ENCODE measurements at regions not wholly inside any gene's neighbourhood (a gene's known extent, or its start where the extent isn't known, plus 50 kb on each side); places are given as distances from the start of the nearest gene placed in this dataset.

DNA sequence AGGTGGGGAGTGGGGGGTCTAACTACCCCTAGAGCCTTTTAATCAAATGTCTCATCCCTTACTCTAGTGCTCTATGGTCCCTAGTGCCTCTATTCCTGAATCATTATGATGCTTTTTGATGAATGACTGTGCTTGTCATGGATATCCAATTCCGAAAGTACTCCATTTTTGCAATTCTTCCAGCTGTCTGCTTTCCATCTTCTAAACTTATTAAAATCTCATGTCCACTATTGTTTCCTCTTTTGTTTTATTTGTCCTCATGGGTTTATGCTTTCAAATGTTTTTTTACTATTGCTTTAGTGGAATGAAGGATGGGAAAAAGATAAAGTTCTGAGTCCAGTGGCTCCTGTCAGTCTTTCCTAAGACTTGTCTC, 77.2 kb upstream of the KCNMB2 start:
- Mint-ChIP-seq H3K4me1 (ENCODE audit: low read depth) (no peaks in the 10 kb centered on the region), H3K9me3 (no peaks in the 10 kb centered on the region), H3K27ac (no peak overlapping the region), H3K27me3 (peaks cover 49% of the 10 kb centered on the region), H3K36me3 (ENCODE audit: low read depth) (no peaks in the 10 kb centered on the region), H3K4me3 (no peak overlapping the region)
- H3K4me1 ChIP-seq (ENCODE audit: insufficient read depth, low read length): no peaks in the 10 kb centered on the region
- H3K4me3 ChIP-seq (ENCODE audit: low read length): no peak overlapping the region
- DNase-seq: no peak
- no peaks in the 10 kb centered on the region for H3K9me3 ChIP-seq (ENCODE audit: control insufficient read depth in 1 of 2, insufficient read depth in 1 of 2, low read length in 2 of 2)
- H3K36me3 ChIP-seq (ENCODE audit: insufficient read depth, low read length): no peaks in the 10 kb centered on the region
- no peak for ATAC-seq (ENCODE audit: poor library complexity)
- intact Hi-C loops (cut with DNase I, micrococcal nuclease): no loop called here
- TF ChIP-seq, protein P1, sequence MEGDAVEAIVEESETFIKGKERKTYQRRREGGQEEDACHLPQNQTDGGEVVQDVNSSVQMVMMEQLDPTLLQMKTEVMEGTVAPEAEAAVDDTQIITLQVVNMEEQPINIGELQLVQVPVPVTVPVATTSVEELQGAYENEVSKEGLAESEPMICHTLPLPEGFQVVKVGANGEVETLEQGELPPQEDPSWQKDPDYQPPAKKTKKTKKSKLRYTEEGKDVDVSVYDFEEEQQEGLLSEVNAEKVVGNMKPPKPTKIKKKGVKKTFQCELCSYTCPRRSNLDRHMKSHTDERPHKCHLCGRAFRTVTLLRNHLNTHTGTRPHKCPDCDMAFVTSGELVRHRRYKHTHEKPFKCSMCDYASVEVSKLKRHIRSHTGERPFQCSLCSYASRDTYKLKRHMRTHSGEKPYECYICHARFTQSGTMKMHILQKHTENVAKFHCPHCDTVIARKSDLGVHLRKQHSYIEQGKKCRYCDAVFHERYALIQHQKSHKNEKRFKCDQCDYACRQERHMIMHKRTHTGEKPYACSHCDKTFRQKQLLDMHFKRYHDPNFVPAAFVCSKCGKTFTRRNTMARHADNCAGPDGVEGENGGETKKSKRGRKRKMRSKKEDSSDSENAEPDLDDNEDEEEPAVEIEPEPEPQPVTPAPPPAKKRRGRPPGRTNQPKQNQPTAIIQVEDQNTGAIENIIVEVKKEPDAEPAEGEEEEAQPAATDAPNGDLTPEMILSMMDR (IDR thresholded peaks at IDR 0.05): no peak
- POLR2A ChIA-PET: no interaction called here
- peaks cover 0 to 16% of the 10 kb centered on the region in 2 experiments for H3K27me3 ChIP-seq (ENCODE audit: control insufficient read depth in 1 of 2, insufficient read depth in 2 of 2, low read length in 2 of 2)
- CTCF ChIA-PET: no interaction called here
- H3K27ac ChIP-seq (ENCODE audit: low read depth in 1 of 2, low read length in 2 of 2): no peak overlapping the region

DNA sequence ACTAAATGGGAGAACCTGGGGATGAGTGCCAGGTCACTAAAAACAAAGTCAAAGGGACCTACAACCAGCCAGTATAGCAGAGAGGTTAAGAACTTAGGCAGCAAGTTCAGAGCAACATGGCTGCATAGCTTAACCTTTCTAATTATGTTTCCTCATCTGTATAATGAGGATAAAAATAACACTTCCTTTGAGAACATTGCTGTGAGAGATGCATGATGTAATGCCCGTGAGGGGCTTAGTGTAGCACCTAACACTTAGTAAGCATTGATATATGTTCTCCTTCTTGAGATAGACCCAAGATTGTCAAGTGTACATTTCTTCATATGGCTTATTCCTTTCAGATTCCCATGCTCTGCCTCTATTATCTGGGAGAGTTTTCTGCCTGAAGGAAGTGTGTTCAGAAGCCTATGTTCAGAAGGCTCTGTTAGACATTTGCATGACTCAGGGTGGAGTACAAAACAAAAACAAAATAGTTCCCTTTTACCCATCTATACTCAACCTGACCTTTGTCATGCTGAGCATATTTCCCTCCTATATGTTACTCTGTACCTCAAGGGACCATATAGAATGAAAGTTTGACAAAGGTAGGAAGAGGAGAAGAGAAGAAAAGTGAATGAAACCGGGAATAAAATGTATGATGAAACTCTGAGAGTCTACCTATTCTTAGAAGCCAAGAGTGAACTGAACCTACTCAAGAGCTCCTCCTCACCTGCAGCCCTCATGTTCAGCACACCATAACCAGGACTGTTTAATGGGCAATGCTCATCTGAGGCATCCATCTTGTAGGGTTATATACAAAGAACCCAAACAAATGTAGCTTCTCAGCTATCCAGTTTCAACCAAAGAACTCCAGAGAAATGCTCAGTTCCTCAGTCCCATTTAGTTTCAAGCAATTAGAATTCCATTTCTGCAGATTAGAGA, 70.7 kb upstream of the KCNMB2 start:
- Mint-ChIP-seq H3K4me1 (ENCODE audit: low read depth) (no peaks in the 10 kb centered on the region), H3K9me3 (no peaks in the 10 kb centered on the region), H3K27me3 (peaks cover 40% of the 10 kb centered on the region), H3K27ac (no peak overlapping the region), H3K36me3 (ENCODE audit: low read depth) (no peaks in the 10 kb centered on the region), H3K4me3 (no peak overlapping the region)
- Histone ChIP-seq H3K4me3 (ENCODE audit: low read length) (no peak overlapping the region), H3K27ac (ENCODE audit: low read depth in 1 of 2, low read length in 2 of 2) (no peak overlapping the region), H3K36me3 (ENCODE audit: insufficient read depth, low read length) (no peaks in the 10 kb centered on the region), H3K27me3 (ENCODE audit: control insufficient read depth in 1 of 2, insufficient read depth in 2 of 2, low read length in 2 of 2) (no peaks in the 10 kb centered on the region), H3K4me1 (ENCODE audit: insufficient read depth, low read length) (no peaks in the 10 kb centered on the region), H3K9me3 (ENCODE audit: control insufficient read depth in 1 of 2, insufficient read depth in 1 of 2, low read length in 2 of 2) (no peaks in the 10 kb centered on the region)
- TF ChIP-seq, protein P1 (IDR thresholded peaks at IDR 0.05): no peak
- intact Hi-C loops (cut with DNase I, micrococcal nuclease): no loop called here
- ChIA-PET CTCF (interaction anchor here (0.6 kb wide), 1 partner anchor 50 kb away, joined by 3 read pairs; no protein-coding TSS in a partner anchor), POLR2A (no interaction called here)
- ATAC-seq (ENCODE audit: poor library complexity): no peak
- no peak for DNase-seq

DNA sequence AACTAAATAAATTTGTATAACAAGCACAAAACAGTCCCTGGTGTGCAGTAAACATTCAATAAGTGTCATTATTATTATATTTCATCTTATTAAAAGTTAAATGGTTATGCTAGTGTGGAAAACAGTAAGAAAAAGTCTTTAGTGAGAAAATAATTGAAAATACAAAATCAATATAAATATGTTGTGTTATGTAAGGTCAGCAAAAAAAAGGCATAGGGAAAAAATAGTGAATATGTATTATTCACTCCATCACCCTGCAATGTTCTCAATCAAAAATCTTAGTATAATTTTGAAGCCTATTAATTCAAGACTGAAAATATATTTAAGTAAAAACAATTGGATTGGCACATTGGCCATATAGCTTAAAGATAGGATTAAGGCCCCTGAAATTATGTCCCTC, 63.3 kb upstream of the KCNMB2 start:
- no peaks in the 10 kb centered on the region for H3K9me3 Mint-ChIP-seq
- no peaks in the 10 kb centered on the region for H3K9me3 ChIP-seq (ENCODE audit: control insufficient read depth in 1 of 2, insufficient read depth in 1 of 2, low read length in 2 of 2)
- TF ChIP-seq, protein P1 (IDR thresholded peaks at IDR 0.05): no peak
- no peak overlapping the region for H3K27ac ChIP-seq (ENCODE audit: low read depth in 1 of 2, low read length in 2 of 2)
- peaks cover 23% of the 10 kb centered on the region for H3K27me3 Mint-ChIP-seq
- no peaks in the 10 kb centered on the region for H3K4me1 ChIP-seq (ENCODE audit: insufficient read depth, low read length)
- no peak overlapping the region for H3K4me3 Mint-ChIP-seq
- H3K4me1 Mint-ChIP-seq (ENCODE audit: low read depth): no peaks in the 10 kb centered on the region
- DNase-seq (no peak), ATAC-seq (ENCODE audit: poor library complexity) (no peak)
- H3K36me3 Mint-ChIP-seq (ENCODE audit: low read depth): no peaks in the 10 kb centered on the region
- ChIA-PET POLR2A (no interaction called here), CTCF (no interaction called here)
- peaks cover 0 to 4% of the 10 kb centered on the region in 2 experiments for H3K27me3 ChIP-seq (ENCODE audit: control insufficient read depth in 1 of 2, insufficient read depth in 2 of 2, low read length in 2 of 2)
- H3K36me3 ChIP-seq (ENCODE audit: insufficient read depth, low read length): no peaks in the 10 kb centered on the region
- H3K4me3 ChIP-seq (ENCODE audit: low read length): no peak overlapping the region
- no peak overlapping the region for H3K27ac Mint-ChIP-seq
- intact Hi-C loops (cut with DNase I, micrococcal nuclease): no loop called here
